SK-N-SH (cell line): ENCODE measurements at regions not wholly inside any gene's neighbourhood (a gene's known extent, or its start where the extent isn't known, plus 50 kb on each side); places are given as distances from the start of the nearest gene placed in this dataset.

Source experiments
- CTCF ChIA-PET: fragments of 300-600, 350-600 bp; formaldehyde crosslinking; extraction: SDS; loops from one replicate; lab custom pipeline; 2021; lab: Yijun Ruan, JAX
- POLR2A ChIA-PET: fragments of 350-600 bp; sonication (Branson Sonifier 250); formaldehyde crosslinking; extraction: SDS; loops from one replicate; lab custom pipeline; 2020; ENCODE audit warnings: antibody characterized with exemption, inconsistent platforms; lab: Yijun Ruan, JAX
- DNase-seq: peaks from one replicate; pipeline ENCODE4 v3.0.0; 2012
- H2AFZ ChIP-seq: fragments of 200-600 bp; sonication (generic); 2 replicates; pipeline ENCODE4 v1.8.1; 2016; ENCODE audit warnings: antibody characterized with exemption, mild to moderate bottlenecking, low read depth
- H3F3A ChIP-seq: fragments of 200-600 bp; sonication (generic); replicated peaks from 2 replicates; pipeline ENCODE3; 2016; ENCODE audit warnings: antibody characterized with exemption, mild to moderate bottlenecking; ENCODE audit not compliant: insufficient read depth
- H3K27ac ChIP-seq, 2 experiments: fragments of 200-500 bp in 1 of 2; fragments of 200-600 bp in 1 of 2; sonication (Bioruptor generic) in 1 of 2; sonication (generic), shearing (Covaris generic) in 1 of 2; 2 replicates each; pipeline versions ENCODE4 v1.5.1 to v1.6.1; 2014 to 2016; ENCODE audit warnings: low read depth in 2 of 2, inconsistent platforms in 1 of 2, low read length in 1 of 2, mild to moderate bottlenecking in 1 of 2, mixed read lengths in 1 of 2
- H3K27me3 ChIP-seq: fragments of 200-600 bp; sonication (generic), shearing (Covaris generic); 2 replicates; pipeline ENCODE4 v1.6.1; 2016; ENCODE audit warnings: mixed run types; ENCODE audit not compliant: insufficient read depth
- H3K36me3 ChIP-seq, 2 experiments: fragments of 200-500 bp in 1 of 2; fragments of 200-600 bp in 1 of 2; sonication (Bioruptor generic) in 1 of 2; sonication (generic) in 1 of 2; replicated peaks in 1 of 2; 2 replicates each; pipeline versions ENCODE3 to v1.5.1; 2014 to 2016; ENCODE audit warnings: low read length in 1 of 2, mild to moderate bottlenecking in 1 of 2; ENCODE audit not compliant: insufficient read depth in 2 of 2, control insufficient read depth in 1 of 2
- H3K4me1 ChIP-seq, 2 experiments: fragments of 200-500 bp in 1 of 2; fragments of 200-600 bp in 1 of 2; sonication (Bioruptor generic) in 1 of 2; sonication (generic), shearing (Covaris generic) in 1 of 2; 2 replicates each; pipeline versions ENCODE4 v1.5.1 to v1.6.1; 2014 to 2016; ENCODE audit warnings: low read depth in 1 of 2, low read length in 1 of 2, mixed run types in 1 of 2; ENCODE audit not compliant: insufficient read depth in 2 of 2, control insufficient read depth in 1 of 2
- H3K4me2 ChIP-seq: fragments of 200-600 bp; sonication (generic), shearing (Covaris generic); 2 replicates; pipeline ENCODE4 v1.6.1; 2017; ENCODE audit warnings: mixed run types
- H3K4me3 ChIP-seq, 2 experiments: fragments of 200-500 bp in 1 of 2; fragments of 200-600 bp in 1 of 2; sonication (Bioruptor generic) in 1 of 2; sonication (generic), shearing (Covaris generic) in 1 of 2; 2 replicates each; pipeline versions ENCODE4 v1.5.1 to v1.8.1; 2014 to 2016; ENCODE audit warnings: low read depth in 2 of 2, inconsistent platforms in 1 of 2, low read length in 1 of 2, mild to moderate bottlenecking in 1 of 2, mixed read lengths in 1 of 2, moderate library complexity in 1 of 2
- H3K79me2 ChIP-seq: fragments of 200-600 bp; sonication (generic); 2 replicates; pipeline ENCODE4 v1.8.1; 2017; ENCODE audit warnings: mild to moderate bottlenecking; ENCODE audit not compliant: insufficient read depth
- H3K9ac ChIP-seq: fragments of 200-600 bp; sonication (generic); 2 replicates; pipeline ENCODE4 v1.6.1; 2017; ENCODE audit warnings: mixed run types
- H3K9me2 ChIP-seq: fragments of 200-600 bp; sonication (generic); 2 replicates; pipeline ENCODE4 v1.6.1; 2017; ENCODE audit warnings: mixed run types
- H3K9me3 ChIP-seq: fragments of 200-600 bp; sonication (generic); 2 replicates; pipeline ENCODE4 v1.6.1; 2017; ENCODE audit warnings: mixed run types, mild to moderate bottlenecking, moderate library complexity
- H4K20me1 ChIP-seq: fragments of 200-600 bp; sonication (generic); 2 replicates; pipeline ENCODE4 v1.6.1; 2017; ENCODE audit warnings: mild to moderate bottlenecking, mixed run types; ENCODE audit not compliant: insufficient read depth
- CHD2 ChIP-seq: fragments of 150-350 bp; IDR thresholded peaks from 2 replicates; pipeline ENCODE4 v1.6.1; 2018; ENCODE audit warnings: low read length; ENCODE audit not compliant: partially characterized antibody
- EP300 ChIP-seq, 2 experiments: IDR thresholded peaks; 2 replicates each; pipeline versions ENCODE4 v1.4.0 to v1.6.1; 2012; ENCODE audit warnings: borderline replicate concordance in 1 of 2, low read depth in 1 of 2, low read length in 1 of 2
- FOSL2 ChIP-seq: IDR thresholded peaks from 2 replicates; pipeline ENCODE4 v1.4.0; 2012; ENCODE audit warnings: low read depth, mild to moderate bottlenecking, moderate library complexity, borderline replicate concordance
- GABPA ChIP-seq: IDR thresholded peaks from 2 replicates; pipeline ENCODE4 v1.4.0; 2012; ENCODE audit warnings: low read depth, mild to moderate bottlenecking
- IRF3 ChIP-seq: fragments of 150-350 bp; IDR thresholded peaks from 2 replicates; pipeline ENCODE4 v1.6.1; 2016; ENCODE audit warnings: mild to moderate bottlenecking, low read depth, low read length
- JUND ChIP-seq: IDR thresholded peaks from 2 replicates; pipeline ENCODE4 v1.4.0; 2012
- MAX ChIP-seq: IDR thresholded peaks from 2 replicates; pipeline ENCODE4 v1.4.0; 2012; ENCODE audit warnings: low read depth
- MEF2A ChIP-seq: IDR thresholded peaks from 2 replicates; pipeline ENCODE4 v1.4.0; 2012; ENCODE audit warnings: low read depth, borderline replicate concordance
- MXI1 ChIP-seq: IDR thresholded peaks from 2 replicates; pipeline ENCODE4 v1.6.1; 2012; ENCODE audit warnings: mild to moderate bottlenecking, low read depth, low read length, improper control_type of control experiment
- NFIC ChIP-seq: IDR thresholded peaks from 2 replicates; pipeline ENCODE4 v1.4.0; 2012; ENCODE audit warnings: borderline replicate concordance
- PBX3 ChIP-seq: IDR thresholded peaks from 2 replicates; pipeline ENCODE4; 2012
- RAD21 ChIP-seq: IDR thresholded peaks from 2 replicates; pipeline ENCODE4 v1.6.1; 2012; ENCODE audit warnings: mild to moderate bottlenecking, low read length
- REST ChIP-seq: IDR thresholded peaks from 2 replicates; pipeline ENCODE4 v1.6.1; 2012; ENCODE audit warnings: mild to moderate bottlenecking, low read depth, low read length, moderate library complexity
- RXRA ChIP-seq: IDR thresholded peaks from 2 replicates; pipeline ENCODE4 v1.4.0; 2012; ENCODE audit warnings: low read depth, mild to moderate bottlenecking, borderline replicate concordance
- SIN3A ChIP-seq: IDR thresholded peaks from 2 replicates; pipeline ENCODE4 v1.6.1; 2012; ENCODE audit warnings: low read depth, mild to moderate bottlenecking, low read length, moderate library complexity, borderline replicate concordance
- TCF12 ChIP-seq: IDR thresholded peaks from 2 replicates; pipeline ENCODE4 v1.4.0; 2012
- TEAD4 ChIP-seq: IDR thresholded peaks from 2 replicates; pipeline ENCODE4 v1.4.0; 2012; ENCODE audit warnings: mild to moderate bottlenecking, borderline replicate concordance; ENCODE audit not compliant: insufficient read depth
- YY1 ChIP-seq: IDR thresholded peaks from 2 replicates; pipeline ENCODE4 v1.4.0; 2012; ENCODE audit warnings: low read depth, mild to moderate bottlenecking
- ZBTB33 ChIP-seq: IDR thresholded peaks from 2 replicates; pipeline ENCODE4 v1.4.0; 2012; ENCODE audit warnings: low read depth, borderline replicate concordance
- WGBS: methylation state at CpG from one replicate; pipeline ENCODE4 v1.1.6; 2017; ENCODE audit warnings: low lambda C conversion rate; 5-methylcytosine and 5-hydroxymethylcytosine counted together

GRCh38 chr11:112655371-112655770 lies 305.8 kb upstream of the NCAM1 start (continued):
- TF ChIP-seq JUND (no peak), RXRA (peak; percentile 73; the same call in 1 of the 2 replicates), TEAD4 (no peak), IRF3 (no peak), REST (no peak), FOSL2 (no peak), YY1 (no peak), CHD2 (no peak), MAX (no peak), RAD21 (peak; percentile 55), ZBTB33 (no peak), EP300 (IDR thresholded peaks at IDR 0.05; ENCODE audit: borderline replicate concordance in 1 of 2, low read depth in 1 of 2, low read length in 1 of 2) (no peak; a peak in 1 of 4 replicates)
- TF ChIP-seq, all 33 proteins: peak for 7

- CTCF ChIA-PET, result interaction anchor here (1.3 kb wide), 1 partner anchor 10 kb away, joined by 3 read pairs; no protein-coding TSS in a partner anchor
- H3K4me3 ChIP-seq, result no peak overlapping the region
- no peaks in the 10 kb centered on the region for H3K27me3 ChIP-seq
- H2AFZ ChIP-seq, result no peak overlapping the region
- no peaks in the 10 kb centered on the region for H3K9me3 ChIP-seq
- 12% methylated on average over 5 of the region's 6 CpGs for WGBS
- H3K4me2 ChIP-seq, result peak overlapping the region; percentile 45
- no peaks in the 10 kb centered on the region for H3K36me3 ChIP-seq
- H3K27ac ChIP-seq, result peak overlapping the region in 1 of 2 experiments; percentile 24; a peak in 1 of 4 replicates
- H4K20me1 ChIP-seq, result no peaks in the 10 kb centered on the region
- H3K4me1 ChIP-seq, result peaks cover 12 to 32% of the 10 kb centered on the region in 2 experiments; a peak in 2 of 4 replicates
- no peaks in the 10 kb centered on the region for H3K79me2 ChIP-seq
- no peaks in the 10 kb centered on the region for H3K9me2 ChIP-seq
- POLR2A ChIA-PET, result no interaction called here
- no peak for DNase-seq
- H3F3A ChIP-seq, result peaks cover 4% of the 10 kb centered on the region
- H3K9ac ChIP-seq, result no peak overlapping the region
- TF ChIP-seq PBX3, result peak; percentile 91
- TF ChIP-seq TCF12, result peak; percentile 90
- peak; percentile 60 for TF ChIP-seq NFIC
- TF ChIP-seq MAX, result peak; percentile 62
- TF ChIP-seq FOSL2, result peak; percentile 94
- no peak for TF ChIP-seq MXI1
- TF ChIP-seq TEAD4, result peak; percentile 75
- peak; percentile 91 for TF ChIP-seq JUND
- peak in 1 of 2 experiments; percentile 79; a peak in 2 of 4 replicates for TF ChIP-seq EP300 (IDR thresholded peaks at IDR 0.05; ENCODE audit: borderline replicate concordance in 1 of 2, low read depth in 1 of 2, low read length in 1 of 2)
- no peak for TF ChIP-seq GABPA
- TF ChIP-seq RXRA, result peak; percentile 57; the same call in 1 of the 2 replicates
- no peak for TF ChIP-seq MEF2A
- TF ChIP-seq SIN3A, result no peak
These were observed 304.3 kb upstream of the NCAM1 start for GRCh38 chr11:112656772-112657428.
